HG02938 (cell line): ENCODE measurements at regions not wholly inside any gene's neighbourhood (a gene's known extent, or its start where the extent isn't known, plus 50 kb on each side); places are given as distances from the start of the nearest gene placed in this dataset.

Source experiments
- ATAC-seq: cut with Tn5 transposase; IDR thresholded peaks from one replicate; pipeline ENCODE4 v1.9.1; 2021; ENCODE audit warnings: mild to moderate bottlenecking, moderate library complexity; ENCODE audit not compliant: unreplicated experiment

GRCh38 chr15:47990821-47991220 lies 130.0 kb upstream of the SLC24A5 start:
- ATAC-seq, result no peak

GRCh38 chr15:47991357-47991756 lies 129.4 kb upstream of the SLC24A5 start:
- no peak for ATAC-seq

- no peak for ATAC-seq
These were observed 127.7 kb upstream of the SLC24A5 start for GRCh38 chr15:47993051-47993450.

- ATAC-seq, result no peak
These were observed 123.4 kb upstream of the SLC24A5 start for GRCh38 chr15:47997195-47998080.

- no peak for ATAC-seq
These were observed 122.2 kb upstream of the SLC24A5 start for GRCh38 chr15:47998619-47999019.

- peak; percentile 95 for ATAC-seq
These were observed 119.3 kb upstream of the SLC24A5 start for GRCh38 chr15:48001393-48002039.

GRCh38 chr15:48002767-48003166 lies 118.0 kb upstream of the SLC24A5 start:
- ATAC-seq, result no peak

GRCh38 chr15:48003441-48003840 lies 117.3 kb upstream of the SLC24A5 start:
- no peak for ATAC-seq

GRCh38 chr15:48005077-48005476 lies 115.7 kb upstream of the SLC24A5 start:
- no peak for ATAC-seq

GRCh38 chr15:48006031-48006511 lies 114.7 kb upstream of the SLC24A5 start:
- no peak for ATAC-seq

- no peak for ATAC-seq
These were observed 110.5 kb upstream of the SLC24A5 start for GRCh38 chr15:48010316-48010715.

GRCh38 chr15:48012191-48012590 lies 108.6 kb upstream of the SLC24A5 start:
- ATAC-seq, result no peak

- no peak for ATAC-seq
These were observed 103.9 kb upstream of the SLC24A5 start for GRCh38 chr15:48016865-48017264.

GRCh38 chr15:48017747-48018146 lies 103.0 kb upstream of the SLC24A5 start:
- no peak for ATAC-seq

GRCh38 chr15:48020166-48020565 lies 100.6 kb upstream of the SLC24A5 start:
- ATAC-seq, result peak; percentile 45

GRCh38 chr15:48021336-48022086 lies 99.3 kb upstream of the SLC24A5 start:
- no peak for ATAC-seq

- ATAC-seq, result no peak
These were observed 95.7 kb upstream of the SLC24A5 start for GRCh38 chr15:48025118-48025517.

GRCh38 chr15:48028712-48029111 lies 92.1 kb upstream of the SLC24A5 start:
- no peak for ATAC-seq

- no peak for ATAC-seq
These were observed 91.1 kb upstream of the SLC24A5 start for GRCh38 chr15:48029642-48030041.

- no peak for ATAC-seq
These were observed 89.3 kb upstream of the SLC24A5 start for GRCh38 chr15:48031466-48031865.

GRCh38 chr15:48031973-48032372 lies 88.8 kb upstream of the SLC24A5 start:
- ATAC-seq, result no peak
